Midbrain (tissue), 1 donor: ENCODE measurements at regions not wholly inside any gene's neighbourhood (a gene's known extent, or its start where the extent isn't known, plus 50 kb on each side); places are given as distances from the start of the nearest gene placed in this dataset.

Source experiments
- DNase-seq: peaks from one replicate; lab custom pipeline; 2025; lab: John Stamatoyannopoulos, UW

DNA sequence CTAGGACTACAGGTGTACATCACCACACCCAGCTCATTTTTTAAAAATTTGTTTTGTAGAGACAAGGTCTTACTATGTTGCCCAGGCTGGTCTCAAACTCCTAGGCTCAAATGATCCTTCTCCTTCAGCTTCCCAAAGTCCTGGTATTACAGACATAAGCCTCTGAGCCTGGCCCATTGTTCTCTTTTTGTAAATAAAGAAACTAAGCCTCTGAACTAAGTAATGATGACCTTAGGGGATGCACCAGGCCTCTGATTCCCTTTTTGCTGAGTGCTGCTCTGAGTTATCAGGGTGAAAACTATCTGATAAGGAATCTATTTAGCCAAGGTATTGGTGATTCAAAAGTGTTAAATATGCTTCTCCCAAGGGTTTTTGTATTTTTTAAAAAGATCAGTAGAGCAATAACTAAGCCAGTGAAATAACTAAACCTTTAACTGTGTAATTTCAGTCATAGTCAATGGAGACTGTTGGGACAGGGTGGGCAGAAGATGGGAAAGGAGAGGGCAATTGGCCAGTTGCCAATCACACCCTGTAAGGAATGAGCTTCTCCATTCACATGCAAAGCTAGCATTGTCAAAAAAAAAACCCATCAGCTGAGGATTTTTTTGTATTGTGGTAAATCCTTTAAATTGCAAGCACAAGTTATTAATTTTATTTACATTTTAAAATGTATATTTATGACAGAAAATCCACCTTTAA, 194.8 kb upstream of the PFN2 start:
- no peak for DNase-seq

DNA sequence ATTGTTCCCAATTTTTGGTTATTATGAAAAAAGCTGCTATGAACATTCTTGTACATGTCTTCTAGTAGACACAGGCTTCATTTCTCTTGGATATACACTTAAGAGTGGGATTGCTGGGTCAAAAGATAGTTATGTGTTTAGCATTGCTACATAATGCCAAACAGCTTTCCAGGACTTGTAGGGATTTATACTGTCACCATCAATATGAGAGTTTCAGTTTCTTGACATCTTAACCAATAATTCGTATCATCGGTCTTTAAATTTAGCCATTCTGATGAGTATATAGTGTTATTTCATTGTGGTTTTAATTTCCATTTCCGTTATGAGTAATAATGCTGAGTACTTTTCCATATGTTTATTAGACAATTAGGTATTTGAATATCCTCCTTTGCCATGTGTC, 190.3 kb upstream of the PFN2 start:
- no peak for DNase-seq

DNA sequence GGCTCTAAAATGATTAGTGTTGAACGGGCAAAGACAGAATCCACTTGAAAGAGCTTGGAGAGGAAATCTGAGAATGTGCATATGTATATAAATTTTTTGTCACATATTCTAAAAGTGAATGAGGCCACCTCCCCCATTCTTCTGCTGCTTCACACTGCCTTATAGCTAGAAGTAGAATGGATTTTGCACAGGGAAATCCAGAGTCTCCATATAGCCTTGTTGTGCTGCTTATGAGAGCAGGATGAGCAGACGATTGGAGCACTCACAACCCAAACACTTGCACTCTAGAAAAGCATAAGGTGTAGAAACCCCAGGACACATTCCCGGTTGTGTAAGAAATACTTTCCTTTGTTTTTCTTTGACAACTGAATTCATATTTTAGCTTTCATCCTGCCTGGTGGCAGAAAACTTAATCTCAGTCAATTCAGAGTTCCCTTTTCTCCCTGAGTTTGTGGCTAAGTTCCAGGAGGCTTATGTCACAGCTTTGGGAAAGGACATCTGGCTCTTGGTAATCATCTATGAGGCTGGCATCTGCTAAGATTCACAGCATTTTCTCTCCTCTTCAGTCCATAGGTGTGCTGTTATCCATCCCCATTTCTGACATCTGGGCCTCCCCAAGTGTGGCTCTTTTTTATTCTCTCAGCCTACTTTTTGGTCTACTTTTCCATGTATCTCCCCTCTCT, 188.4 kb upstream of the PFN2 start:
- DNase-seq, result no peak

DNA sequence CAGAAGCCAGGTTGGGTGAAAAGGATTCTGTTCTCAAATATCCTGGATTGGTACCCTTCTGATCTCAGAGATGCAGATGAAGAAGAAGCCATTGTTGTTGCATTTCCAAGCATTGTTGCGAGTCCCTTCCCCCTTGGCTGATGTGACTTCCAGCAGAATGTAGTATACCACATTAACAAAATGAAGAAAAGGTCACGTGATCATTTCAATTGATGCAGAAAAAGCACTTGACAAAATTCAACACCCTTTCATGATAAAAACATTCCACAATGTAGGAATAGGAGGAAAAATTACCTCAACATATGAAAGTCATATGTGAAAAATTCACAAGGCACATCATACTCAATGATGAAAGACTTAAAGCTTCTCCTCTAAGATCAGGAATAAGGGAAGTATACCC, 181.9 kb upstream of the PFN2 start:
- no peak for DNase-seq

DNA sequence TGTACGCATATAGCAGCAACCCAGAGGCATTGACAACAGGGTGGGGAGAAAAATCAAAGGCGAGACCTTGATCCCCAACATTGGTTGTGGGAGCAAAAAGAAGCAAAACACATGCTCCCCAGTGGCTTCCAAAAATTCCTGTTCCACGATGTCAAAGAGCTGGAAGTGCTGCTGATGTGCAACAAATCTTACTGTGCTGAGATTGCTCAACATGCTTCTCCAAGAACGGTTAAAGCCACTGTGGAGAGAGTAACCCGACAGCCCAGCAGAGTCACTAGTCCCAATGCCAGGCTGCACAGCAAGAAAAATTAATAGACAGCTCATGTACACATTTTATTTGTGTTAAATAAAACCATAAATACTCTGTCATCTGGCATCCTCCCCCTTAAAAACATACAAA, 179.9 kb upstream of the PFN2 start:
- DNase-seq, result no peak

DNA sequence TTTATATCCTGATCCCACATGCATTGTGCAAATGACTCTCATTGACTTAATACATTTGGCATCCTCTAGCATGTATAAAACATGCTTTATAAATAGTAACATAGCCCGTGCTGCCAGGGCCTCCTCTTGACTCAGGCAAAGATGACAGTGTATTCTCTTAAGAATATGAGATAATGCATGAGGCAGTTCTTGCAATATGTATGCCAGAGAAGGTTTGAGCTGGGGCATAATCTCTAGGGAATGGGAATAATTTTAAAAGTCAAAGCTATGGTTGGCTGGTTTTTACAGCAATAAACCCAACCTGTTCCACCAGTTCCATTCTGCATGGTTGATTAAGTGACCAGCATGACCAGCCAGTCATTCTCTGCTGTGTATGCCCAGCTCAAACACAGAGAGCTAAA, 179.0 kb upstream of the PFN2 start:
- no peak for DNase-seq

DNA sequence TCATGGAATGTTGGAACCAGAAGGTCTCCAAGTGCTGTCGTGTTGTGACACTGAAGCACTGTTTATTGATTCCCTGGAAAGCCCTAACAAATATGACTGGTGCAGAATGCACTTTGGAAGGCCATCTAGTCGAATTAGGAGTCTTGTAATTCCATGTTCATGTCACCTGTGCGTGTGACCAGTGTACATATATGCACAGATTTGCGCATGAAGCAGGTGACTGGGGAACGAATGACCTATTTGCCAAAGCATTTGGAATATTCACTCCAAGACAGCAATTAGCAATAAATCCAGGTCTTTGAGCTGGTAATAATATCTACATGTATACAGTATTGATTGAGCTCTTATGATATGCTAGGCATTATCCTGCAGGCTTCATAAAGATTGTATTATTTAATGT, 177.5 kb upstream of the PFN2 start:
- no peak for DNase-seq

DNA sequence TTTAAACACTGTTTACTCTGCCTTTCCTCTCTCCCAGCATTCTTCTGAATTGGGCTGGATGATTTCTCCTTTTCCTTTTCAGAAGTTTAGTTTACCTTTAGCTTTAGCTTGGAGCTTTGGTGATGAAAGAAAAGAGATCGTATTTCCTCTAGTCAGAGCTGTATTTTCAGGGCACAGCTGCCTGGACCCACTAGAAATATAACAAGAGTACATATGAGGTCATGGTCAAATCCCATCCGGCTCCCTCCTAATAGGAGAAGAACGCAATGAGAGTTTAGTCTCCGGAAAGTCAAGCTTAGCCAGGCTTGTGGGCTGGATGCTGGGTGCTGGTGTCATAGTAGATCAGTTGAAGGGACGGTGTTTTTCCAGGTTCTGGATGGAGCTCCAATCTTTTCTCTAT, 177.1 kb upstream of the PFN2 start:
- DNase-seq, result no peak

DNA sequence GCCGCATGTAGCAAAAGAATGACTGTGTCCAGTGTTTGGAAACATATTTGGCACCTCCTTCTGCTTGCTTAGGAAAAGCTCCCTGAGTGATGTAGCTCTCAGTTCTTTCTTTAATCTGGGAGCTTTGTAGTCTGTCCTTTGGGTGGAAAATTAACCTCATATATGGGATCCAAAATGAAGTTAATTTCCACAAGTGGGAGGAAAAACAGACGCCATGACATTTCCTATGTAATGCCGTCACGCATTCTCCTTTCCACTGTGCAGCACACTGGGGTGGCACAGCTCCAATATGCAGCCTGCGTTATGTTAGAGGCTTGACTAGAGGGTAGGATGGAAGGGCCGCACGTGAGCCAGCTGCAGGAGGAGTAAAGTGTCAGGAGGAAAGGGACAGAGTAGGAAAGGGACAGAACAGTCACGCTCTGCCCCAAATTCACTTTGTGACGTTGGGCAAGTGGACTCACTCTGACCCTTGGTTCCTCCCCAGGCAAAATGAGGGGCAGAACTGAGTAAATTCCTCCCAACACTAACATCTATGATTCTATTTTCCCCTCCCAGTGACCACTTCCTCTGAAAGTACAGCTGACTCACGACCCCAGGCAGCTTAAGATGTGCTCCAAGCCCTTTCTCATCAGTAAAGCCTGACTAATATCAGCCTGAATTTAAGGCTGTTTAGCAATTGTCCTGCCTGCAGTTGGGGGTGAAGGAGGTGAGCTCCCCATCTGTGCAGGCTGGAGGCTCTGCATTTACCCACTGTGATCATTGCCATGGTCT, 176.5 kb upstream of the PFN2 start:
- no peak for DNase-seq

DNA sequence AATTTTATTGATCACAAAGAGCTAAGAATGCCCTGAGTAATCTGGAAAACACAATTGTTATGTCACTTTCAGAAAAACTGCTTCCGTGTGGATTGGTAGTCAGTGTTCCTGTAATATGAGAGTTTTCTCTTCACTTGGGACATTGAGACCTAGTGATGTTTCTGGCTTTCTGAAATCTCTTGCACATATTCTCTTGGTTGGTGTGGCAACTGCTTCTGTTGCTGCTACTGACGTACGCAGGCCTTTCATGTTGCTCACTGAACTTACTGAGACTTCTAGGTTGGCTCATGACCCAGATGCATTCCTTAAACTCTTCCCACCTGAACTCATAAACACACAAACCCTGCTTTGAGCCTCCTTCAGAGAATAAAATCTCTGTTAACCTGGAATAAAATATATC, 175.0 kb upstream of the PFN2 start:
- DNase-seq, result no peak

DNA sequence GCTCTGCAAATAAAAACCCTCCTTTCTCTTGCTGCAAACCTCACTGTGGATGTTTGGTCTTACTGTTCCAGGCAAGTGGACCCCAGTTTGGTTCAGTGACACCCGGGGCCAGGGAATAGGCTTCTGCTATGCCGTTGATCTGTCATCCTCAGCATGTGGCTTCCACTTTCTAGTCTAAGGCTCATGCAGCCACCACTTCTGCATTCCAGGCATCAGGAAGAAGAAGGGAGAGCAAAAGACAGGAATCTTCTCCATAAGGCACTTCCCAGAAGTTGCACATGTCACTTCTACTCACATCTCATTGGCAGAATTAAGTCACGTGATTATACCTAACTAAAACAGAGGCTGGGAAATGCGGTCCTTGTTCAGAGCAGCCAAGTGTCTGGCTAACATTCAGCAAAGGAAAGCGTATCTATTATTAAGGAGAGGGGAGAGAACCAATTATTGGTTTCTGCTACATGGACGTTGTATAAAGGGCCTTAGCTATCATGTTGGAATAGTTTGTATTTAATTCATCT, 173.6 kb upstream of the PFN2 start:
- DNase-seq, result no peak

DNA sequence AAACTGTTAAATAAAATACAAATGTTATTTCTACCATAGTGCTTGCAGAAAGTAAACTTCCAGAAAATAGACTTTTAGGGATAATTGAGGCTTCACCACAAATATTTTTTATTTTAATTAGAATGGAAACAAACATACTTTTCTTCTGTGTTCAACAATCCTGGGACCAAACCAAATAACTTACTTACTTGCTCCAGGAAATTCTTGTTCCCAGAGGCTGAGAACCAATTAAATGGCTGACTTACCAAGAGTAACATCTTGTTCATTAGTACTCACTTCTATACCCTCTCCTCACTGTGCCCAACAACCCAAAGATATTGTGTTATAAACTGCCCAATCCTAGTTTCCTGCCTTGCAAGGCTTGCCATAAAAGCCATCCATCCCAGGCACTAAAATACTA, 172.2 kb upstream of the PFN2 start:
- DNase-seq, result no peak

DNA sequence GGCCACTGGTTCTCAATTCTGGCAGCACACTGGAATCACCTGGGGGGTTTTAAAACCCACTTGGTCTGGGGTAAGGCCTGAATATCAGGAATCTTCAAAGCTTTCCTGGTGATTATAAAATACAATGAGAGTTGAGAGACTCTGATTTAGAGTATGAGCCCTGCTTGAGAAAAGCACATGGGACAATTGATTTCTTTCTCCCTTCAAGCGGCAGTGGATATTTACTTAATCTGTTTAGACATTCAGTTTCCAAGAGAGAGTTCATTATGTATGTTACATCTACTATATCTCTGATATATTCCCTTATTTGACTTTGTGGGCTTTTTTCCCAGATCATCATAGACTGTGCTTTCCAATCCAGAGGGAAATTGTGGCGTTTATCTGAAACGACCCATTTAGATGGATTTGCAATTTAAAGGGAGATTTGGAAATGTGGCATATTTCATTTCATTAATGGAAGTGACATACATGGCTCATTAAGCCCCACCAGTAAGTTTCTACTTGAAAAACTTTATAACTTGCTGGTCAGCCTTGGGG, 171.2 kb upstream of the PFN2 start:
- DNase-seq, result no peak

DNA sequence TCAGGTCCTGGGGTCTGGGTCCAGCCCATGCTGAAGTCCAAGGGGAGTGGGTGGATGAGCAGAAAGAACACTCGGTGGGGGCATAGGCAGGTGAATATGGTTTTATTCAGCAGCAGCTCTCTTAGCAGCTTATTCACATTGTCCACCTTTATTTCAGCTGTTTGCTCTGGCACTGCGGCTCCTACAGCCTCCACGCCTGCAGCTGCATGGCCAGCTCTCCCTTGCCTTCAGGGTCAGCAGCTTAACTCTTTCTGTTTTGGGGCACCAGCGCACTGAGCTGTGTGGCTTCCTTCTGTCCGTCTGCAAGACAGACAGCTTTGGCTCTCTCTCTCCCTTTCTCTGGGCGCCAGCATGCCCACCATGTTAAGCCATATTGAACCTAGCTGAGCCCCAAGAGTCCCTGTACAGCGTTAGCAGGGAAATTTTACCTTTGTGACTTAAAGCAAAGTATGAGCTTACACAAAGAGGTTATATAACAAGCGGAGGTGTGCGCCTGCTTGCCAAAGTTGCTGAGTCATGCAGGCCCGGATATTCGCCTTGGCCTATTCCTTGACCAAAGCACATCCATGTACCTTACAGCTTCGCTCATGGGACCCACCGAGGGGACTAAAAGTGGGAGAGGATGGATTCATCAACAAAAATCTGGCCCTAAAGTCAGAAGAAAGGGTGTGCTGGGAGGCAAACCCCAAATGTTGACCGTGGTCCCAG, 170.1 kb upstream of the PFN2 start:
- DNase-seq, result no peak

DNA sequence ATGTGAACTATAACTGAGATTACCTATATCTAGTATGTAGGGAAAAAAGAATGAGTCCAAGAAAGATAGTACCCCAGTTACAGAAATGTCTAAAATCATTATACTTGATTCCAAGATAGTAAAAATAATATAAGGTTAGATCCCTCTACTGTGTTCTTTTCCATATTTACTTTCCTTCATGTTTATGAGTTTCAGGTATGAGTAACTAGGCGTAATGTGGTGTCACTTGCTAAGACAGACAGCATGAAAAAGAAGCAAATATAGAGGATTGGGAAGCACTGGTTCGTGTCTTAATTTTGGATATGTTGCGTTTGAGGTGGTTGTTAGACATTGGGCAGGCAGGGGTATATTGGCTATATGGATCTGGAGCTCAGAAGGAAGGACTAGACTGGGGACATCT, 168.1 kb upstream of the PFN2 start:
- DNase-seq, result no peak

DNA sequence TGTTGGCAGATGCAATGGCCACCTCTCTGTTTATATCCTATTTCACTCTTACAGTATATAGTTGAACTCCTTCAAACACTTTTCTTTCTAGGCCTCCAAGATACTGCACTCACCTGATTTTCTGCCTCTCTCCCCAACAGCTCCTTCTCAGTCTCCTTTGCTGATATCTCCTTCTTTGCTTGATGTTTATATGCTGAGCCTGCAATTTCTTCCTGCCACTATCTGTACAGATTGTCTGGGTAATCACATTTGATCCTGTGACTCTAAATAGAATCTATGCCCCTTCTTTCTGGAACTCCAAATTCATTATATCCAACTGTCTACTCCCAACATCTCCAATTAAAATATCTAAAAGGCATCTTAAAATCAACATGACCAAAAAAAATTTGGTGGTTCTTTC, 165.5 kb upstream of the PFN2 start:
- no peak for DNase-seq

DNA sequence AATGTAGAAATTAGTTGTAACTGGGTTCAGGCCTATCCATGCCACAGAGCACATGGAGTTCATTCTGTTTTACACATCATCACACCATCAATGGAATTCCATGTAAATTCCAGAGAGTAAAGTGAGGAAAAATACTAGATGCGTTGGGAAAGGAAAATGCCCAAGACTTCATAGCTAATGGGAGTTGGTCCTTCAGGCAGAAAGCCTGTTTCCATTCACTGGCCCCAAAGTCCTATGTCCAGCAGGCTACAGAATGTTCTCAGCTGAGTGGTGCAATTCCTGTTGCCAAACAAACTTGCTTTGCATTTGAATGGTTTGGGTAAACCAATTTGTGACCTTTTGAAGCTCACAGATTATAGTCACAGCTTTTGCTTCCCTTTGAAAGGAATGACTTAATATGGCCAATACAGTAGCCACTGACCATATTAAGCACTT, 164.6 kb upstream of the PFN2 start:
- peak; percentile 18 for DNase-seq

DNA sequence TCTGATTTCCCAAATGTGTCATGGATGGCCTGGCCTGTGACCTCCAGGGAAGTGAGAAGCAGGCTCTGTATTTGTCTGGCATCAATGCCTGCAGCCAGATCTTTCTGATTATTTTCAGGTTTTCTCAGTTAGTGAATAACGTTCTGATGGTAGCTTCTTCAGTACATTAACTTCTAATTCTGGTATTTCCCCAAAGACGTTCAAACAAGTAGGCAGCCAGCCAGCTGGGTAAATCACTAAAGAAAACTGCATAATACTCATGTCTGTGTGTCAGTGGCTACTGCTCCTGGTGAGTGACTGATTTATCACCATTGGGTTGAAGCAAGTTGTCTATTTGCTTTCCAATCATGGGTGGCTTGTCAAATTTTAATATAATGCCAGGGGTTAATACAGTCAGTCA, 162.6 kb upstream of the PFN2 start:
- no peak for DNase-seq

DNA sequence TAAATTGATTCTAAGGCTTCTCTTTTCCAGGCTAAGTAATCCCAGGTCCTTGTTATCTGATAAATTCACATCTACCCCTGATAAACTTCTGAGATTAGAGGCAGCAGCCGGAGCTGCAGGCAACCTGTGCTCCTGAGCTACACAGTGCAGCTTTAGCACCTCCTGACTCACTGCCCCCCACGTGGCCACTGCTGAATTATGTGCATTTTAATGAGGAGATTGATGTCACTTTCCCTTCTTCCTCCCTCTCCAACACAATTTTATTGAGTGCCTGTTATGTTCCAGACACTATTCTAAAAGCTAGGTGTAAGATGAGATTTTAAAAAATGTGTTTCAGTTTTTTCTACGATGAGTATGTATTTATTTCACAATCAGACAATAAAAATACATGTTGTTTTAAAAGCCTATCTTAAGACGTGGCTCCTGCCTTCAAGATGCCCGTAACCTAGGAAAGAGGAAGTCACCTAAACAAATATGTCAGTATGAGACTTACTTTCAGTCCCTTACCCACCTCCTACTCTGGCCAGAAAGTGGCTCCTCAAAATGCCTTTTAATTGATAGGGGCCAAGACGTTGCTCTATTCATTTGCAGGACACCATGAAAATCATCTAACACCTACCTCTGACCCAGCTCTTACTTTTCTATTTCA, 161.5 kb upstream of the PFN2 start:
- no peak for DNase-seq

DNA sequence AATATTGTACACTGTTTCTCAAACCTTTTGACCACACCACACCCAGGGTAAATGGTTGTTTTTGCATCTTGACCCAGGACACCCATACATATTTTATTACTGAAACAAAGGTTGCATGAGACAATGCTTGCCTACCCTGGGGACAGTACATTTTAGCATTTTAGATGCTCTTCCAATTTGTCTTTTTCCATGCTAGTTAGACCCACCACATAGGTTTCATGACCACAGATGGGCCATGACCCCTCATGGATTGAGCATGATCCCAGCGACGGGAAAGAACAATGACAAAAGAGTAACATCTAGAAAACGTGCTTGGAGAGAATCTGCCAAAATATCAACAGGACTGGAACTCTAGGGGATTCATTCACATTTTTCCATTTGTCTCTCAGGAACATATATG, 161.0 kb upstream of the PFN2 start:
- no peak for DNase-seq

DNA sequence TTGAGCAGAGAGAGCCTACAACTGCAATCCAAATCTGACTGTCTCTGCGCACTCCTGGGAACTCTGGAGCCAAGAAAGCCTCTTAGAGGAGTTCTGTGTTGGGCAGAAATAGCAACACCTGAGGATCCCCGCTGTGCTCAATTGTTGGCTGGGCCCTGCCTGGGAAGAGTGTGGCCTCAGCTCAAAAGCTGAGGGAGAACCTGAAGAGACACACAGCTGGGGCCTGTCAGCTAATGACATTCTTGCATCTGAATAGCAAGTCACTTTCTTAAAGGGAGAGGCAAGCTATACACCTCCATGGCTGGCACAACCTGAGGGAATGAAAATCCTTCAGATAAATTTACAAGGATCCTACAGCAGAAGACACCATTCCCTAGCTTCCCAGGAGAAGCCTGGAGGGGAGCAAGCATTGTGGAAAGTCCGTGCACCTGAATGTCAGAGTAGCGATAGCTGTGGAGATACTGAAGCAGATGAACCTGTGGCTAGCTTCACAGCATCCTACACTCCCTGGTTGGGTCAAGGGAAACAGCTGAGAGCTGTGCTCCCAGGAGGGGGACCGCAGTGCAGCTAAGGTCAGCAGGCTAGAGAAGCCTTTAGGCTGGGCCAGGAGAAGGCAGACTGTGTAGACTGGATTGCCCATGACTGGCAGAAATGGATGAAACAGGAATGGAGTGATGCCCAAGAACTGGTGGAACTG, 159.9 kb upstream of the PFN2 start:
- no peak for DNase-seq
